HK-2 (cell line): ENCODE measurements at regions not wholly inside any gene's neighbourhood (a gene's known extent, or its start where the extent isn't known, plus 50 kb on each side); places are given as distances from the start of the nearest gene placed in this dataset.

Source experiments
- DNase-seq: peaks from one replicate; pipeline ENCODE4 v3.0.0-alpha.2; 2018; ENCODE audit not compliant: unreplicated experiment

DNA sequence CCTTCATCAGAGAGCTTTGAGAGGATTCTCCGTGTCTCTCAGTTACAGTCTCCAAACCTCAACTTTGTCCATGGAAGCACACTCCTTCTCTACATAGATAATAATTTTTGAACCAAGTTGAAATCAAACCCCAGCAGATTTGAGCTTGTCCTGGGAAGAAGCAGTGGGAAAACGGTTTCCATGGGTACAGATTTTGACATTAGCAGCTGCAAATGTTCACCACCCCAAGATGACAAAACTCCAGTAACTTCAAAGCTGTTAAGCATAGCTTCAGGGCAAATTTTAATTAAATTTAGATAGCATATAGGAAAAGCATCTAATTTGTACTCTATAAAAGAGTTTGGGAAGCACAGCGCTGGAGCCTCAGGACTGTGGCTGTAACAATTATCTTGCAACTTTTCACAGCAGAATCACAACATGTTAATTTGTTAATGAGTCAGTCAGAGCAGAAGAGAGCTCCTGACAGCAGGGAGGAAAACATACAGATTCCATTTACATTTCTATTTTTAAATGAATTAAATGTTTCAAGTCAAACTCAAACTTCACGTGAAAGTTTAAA is 240.7 kb downstream of the BMP7 start:
- DNase-seq, result no peak

DNA sequence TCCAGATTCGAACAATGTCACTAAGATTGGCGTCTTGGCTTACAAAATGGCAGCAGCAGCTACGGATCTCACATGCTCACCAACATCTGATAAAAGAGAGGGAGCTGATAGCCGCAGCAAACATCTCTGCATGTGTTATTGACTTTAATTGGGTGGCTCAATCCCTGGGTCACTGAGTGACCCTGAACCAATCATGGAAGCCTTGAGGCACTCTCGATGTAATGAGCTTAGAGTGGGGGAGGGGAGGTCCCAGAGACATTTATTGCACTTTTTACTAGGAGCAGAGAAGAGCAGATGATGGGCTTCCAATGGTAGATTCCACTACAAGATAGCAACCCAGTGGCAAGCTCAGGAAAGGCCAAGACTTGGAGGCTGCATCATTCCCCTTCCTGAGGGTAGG is 238.7 kb downstream of the BMP7 start:
- DNase-seq, result no peak

DNA sequence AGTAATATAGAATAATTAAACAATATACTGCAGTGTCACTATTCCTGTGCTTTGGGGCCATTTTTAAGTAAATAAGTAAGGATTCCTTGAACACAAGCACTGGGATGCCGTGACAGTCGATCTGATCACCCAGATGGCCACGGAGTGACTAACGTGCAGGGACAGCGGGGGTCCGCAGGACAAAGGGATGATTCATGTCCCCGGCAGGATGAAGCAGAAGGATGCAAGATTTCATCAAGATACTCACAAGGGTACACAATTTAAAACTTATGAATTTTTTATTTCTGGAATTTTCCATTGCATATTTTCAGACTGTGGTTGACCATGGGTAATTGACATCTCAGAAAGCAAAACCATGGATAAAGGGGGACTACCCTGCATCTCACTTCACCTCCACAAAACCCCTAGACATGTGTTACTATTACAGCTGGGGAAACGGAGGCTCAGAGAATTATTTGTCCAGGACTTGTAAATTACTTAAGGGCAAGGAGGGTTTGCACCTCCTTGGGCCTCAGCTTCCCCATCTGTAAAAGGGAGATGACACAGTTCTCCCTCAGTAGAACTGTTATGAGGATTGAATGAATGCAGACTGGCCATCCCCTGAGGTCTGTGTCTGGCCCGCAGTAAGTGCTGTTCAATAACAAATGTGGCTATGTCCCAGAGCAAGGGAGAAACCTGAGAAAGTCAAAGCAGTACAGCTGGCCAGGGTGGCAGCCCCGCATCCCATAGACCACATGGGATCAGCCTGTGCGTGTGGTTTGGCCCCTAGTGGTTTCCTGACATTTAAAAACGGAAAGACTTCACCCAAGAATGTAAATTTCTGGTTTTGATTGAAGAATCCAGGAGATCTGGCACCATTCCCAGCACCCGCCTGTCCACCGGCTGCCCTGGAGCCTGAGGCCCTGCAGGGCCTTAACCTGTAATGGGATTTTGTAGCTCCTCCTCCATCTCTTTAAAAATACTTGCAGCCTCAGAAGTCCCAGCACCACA is 235.5 kb downstream of the BMP7 start:
- DNase-seq, result no peak

DNA sequence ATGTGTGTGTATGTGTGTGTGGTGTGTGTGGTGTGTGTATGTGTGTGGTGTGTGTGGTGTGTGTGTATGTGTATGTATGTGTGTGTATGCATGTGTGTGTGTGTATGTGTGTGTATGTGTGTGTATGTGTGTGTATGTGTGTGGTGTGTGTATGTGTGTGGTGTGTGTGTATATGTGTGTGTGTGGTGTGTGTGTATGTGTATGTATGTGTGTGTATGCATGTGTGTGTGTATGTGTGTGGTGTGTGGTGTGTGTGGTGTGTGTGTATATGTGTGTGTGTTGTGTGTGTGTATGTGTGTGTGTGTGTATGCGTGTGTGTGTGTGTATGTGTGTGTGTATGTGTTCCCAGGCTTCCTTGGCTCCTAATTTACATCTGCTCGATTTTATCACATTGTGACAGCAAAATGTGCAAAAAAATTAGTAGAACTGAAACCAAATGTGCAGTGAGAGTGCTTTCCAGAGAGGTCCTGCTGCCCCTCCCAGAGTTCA is 234.5 kb downstream of the BMP7 start:
- no peak for DNase-seq

DNA sequence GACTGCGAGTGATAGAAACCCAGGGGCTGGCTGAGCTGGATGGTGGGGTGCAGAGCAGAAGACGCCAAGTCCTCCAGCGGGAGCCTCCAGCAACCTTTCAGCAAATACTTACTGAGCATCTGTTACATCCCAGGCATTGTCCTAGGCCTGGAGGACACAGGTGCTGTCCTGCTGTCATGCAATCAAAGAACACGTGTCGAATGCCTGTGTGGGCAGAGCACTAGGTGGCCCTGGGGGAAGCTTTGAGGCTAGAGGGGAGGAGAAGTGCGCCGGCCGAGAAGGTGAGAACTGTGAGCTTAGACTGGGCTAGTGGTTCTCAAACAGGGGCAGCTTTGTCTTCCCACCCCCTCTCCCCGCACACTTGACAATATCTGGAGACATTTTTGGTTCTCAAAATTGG is 233.6 kb downstream of the BMP7 start:
- DNase-seq, result no peak

DNA sequence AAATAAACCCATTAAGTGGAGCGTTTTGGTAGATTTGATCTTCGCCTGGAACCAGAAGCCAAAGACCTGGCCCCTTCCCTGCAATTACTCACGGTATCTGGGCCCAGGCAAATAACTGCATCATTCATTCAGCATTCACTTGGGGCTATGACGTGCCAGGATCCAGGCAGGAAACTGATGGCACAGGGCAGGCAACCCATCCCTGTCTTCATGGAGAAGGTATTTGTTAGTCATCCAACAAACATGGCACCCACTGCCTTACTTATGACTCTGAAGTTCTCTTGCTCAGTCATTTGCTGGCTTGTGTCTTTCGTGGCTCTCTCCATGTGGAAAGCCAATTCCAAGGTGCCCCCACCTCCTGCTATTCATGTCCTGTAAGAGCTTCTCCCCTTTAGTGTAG is 232.4 kb downstream of the BMP7 start:
- DNase-seq, result no peak

DNA sequence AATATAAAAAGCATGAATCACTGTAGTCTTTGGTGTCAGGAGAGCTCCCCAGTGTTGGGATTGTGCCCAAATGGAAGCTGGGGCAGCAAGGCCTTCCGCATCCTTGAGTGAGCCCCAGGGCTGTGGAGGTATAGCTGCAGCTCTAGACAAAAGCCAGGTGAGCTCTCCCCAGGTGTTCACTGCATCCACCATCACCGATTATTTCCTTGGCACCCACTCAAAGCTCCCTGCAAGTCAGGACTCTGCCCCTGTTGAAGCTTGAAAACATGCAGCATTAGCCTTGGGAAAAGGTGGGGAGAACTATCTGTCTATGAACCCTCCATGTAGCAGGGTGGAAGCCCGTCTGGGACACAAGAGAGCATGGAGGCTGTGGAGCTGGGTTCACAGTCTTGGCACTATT is 228.8 kb downstream of the BMP7 start:
- no peak for DNase-seq

DNA sequence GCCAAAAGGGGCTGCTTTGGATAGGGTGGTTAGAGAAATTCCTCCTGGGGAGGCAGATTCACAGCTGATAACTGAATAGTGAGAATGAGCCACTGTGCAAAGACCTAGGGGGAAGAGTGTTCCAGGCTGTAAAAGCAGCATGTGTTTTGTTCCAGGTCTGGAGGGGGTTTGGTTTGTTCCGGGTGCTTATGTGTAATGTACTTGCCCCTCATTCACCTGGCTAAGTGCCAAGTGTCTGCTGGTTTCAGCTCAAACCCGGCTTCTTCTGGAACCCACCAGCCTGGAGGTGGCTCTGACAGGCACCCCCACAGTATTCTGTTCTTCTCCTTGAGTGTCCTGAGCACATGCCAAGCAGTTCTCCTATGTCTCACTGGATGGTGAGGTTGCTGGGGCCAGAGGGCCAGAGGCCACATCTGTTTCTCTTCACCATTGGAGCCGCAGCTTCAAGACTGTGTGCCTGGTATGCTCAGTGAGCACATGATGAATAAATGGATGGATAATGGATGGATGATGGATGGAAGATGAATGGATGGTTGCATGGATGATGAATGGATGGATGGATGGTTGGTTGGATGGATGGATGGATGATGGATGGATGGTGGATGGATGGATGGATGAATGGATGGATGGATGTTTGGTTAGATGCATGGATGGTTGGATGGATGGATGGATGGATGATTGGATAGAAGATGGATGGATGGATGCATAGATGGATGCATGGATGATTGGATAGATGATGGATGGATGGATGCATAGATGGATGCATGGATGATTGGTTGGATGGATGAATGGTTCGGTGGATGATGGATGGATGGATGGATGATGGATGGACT is 227.6 kb downstream of the BMP7 start:
- DNase-seq, result no peak

DNA sequence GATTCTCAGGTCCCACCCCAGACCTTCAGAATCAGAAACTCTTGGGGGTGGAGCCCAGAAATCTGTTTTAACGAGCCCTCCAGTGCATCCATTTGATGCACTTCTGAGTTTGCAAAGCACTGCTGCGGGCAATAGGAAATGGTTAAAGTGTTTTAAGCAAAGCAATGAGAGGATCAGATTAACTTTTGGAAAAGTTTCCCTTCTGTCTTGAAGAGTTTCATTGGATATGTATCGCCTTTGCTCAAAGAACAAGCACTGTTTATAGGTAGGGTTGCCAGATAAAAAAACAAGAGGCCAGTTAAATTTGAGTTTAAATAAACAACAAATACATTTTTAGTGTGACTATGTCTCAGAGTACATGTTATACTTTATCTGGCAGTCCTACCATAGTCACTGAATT is 226.0 kb downstream of the BMP7 start:
- no peak for DNase-seq

DNA sequence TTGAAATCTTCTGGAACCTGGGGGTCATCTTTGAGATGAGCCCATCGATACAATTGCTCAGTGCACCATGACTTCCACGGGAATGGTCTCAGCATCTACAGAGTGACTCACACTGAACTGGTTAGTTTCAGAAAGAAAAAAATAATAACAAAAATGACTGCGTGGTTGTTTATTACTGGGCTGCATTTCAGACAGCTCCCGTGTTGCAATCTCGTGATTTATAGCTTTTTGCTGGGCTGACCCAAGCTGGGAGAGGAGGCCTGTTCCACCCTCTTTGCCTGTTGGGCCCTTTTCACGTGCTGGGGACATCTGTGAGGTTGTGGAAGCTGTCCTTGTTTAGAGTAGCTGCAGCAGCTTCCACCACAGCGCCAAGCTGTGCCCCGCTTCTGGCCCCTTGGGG is 225.5 kb downstream of the BMP7 start:
- no peak for DNase-seq

DNA sequence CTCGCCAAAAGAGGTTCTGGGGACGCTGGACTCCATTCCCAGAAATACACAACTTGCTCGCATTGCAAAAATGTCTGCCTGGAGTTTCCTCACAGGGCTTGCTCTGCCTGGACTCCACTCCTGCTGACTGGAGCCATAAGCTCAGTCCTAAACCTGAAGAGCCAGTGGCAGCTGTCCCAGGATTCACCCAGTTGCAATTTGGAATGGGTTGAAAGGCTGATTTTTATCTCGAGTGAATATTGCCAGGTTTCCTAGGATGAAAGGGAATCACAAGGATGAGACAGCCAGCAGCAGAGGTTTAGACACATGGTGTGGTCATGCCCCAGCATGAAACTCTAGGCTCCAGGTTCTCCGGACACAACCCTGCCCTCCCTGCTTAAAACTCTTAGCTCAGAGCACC is 223.3 kb downstream of the BMP7 start:
- DNase-seq, result no peak

DNA sequence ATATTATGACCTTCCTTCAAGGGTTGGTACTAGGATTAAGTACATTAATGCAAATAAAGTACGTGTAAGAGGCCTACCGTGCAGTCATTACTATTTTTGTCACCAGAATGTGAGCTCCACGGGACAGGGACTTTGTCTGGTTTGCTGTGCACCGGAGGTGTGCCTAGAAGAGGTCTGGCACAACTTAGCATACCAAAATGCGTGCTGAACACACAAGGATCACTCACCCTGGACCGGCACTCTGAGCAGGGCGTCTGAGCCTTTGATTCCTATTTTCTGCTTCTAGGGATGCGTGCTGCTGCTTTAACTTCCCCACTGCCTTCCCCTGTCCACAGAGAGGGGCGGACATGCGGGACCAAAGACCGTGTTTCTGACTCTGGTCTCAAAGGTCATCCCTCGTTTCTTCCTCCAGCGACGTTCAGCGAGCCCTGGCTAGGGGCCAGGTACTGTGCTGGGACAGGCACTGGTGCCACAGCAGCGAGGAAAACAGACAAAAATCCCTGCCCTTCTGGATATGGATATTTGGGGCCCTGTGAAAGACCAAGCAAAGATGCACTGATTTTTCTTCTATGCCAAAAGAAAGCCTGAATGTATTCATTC is 222.7 kb downstream of the BMP7 start:
- DNase-seq, result no peak

DNA sequence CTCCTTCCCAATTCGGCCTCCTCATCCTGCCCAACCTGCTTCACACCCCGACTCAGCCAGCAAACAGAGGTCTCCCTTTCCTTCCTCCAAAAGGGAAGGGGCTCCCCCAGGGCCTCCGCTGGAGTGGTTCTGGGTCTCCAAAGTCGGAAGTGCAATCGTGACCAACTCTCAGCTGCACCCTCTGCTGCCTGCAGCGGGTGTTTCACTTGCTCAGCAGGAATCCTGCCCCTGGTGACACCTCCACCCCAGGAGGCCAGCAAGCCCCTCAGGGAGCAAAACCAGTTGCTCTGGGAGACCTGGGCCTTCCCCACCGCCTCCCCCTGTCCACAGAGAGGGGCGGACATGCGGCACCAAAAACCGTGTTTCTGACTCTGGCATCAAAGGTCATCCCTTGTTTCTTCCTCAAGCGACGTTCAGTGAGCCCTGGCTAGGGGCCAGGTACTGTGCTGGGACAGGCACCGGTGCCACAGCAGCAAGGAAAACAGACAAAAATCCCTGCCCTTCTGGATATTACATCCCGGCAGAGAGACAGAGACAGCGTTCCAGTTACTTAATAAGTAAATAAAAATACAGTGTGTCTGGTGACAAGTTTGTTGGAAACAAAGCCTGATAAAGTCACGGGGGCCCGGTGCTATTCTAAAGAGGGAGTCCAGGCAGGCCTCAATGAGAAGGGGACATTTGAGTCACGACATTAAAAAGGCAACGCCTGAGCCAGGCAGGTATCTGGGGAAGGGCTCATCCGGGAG is 219.0 kb downstream of the BMP7 start:
- peak; percentile 11 for DNase-seq

DNA sequence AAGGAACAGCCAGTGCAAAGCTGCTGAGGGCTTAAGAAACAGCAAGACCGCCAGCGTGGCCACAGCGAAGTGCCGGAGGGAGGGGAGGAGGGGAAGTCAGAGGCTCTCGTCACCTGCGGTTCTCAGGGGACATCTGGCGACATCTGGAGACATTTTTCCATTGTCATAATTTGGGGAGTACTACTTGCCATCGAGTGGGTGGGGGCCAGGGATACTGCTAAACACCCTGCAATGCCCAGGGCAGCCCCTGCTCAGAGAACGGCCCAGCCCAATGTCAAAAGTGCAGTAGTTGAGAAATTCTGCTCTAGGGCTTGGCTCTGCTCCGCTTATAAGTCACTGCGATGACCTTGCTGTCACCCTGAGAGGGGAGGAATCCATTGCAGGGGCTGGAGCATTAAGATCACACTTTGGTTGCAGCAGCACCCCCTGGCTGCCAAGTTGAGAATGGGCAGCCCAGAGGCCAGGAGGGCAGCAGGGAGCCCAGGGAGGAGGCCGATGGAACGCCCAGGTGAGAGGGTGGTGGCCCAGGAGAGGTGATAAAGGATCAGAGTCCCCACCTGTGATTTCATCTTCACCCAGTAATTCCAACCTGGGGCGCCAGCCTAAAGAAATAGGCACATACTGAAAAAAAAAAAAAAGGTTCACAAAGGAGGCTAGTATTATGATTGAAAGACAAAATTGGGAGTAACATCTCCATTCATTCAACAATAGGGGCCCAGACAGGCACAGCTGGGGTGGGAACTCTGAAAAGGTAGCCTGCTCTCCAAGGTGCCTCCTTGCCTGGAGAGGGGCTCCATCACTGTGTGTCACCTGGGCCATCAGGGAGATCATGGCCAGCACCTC is 218.2 kb downstream of the BMP7 start:
- DNase-seq, result peak; percentile 22

DNA sequence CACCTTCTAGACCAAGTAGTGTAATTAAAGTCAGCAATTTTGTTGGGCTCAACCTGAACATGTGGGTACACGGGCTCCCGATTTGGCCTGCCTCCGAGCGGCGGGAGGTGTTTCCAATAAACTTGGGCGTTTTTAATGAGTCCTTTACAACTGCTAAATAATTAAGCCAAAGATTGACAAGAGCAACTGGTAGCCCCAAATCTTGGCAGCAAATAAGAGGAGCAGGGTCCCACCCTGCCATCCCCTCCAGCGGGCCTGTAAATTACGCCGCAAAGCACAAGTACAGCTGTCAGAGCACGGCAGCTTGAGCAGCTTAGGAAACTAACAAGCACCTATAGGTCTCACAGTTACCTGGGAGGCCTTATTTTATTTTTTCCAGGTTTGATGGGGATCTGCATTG is 217.1 kb downstream of the BMP7 start:
- DNase-seq, result no peak

DNA sequence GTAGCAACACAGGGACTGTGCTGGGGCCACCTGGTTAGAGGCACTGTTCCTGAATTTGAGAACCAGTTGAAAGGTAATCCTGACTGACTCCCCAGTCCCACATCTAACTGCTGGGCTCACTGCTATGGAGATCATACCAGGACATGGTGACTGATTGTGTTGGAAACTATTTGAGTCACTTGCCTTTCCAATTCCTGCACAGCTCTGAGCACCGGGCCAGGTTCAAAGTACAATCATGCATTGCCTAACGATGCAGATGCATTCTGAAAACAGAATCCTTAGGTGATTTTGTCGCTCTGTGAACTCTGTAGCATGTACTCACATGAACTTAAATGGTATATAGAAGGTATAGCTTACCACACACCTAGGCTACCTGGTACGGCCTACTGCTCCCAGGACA is 215.3 kb downstream of the BMP7 start:
- no peak for DNase-seq

DNA sequence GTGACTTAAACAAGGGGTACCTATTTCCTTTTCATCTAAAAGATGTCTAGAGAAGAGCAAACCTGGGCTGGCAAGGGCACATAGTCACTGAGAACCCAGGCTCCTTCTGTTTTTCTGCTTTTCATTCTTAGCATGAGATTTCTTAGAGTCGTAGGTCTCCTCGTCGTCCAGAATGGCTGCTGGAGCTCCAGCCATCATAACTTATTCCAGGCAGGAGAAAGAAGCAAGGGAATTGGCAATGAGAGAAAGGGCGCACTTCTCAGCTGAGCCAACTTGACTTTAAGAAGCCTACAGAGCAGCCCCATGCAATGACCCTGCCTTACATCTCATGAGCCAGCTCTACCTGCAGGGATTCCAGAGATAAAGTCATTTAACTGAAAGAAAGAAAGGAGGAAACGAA is 213.4 kb downstream of the BMP7 start:
- DNase-seq, result no peak

DNA sequence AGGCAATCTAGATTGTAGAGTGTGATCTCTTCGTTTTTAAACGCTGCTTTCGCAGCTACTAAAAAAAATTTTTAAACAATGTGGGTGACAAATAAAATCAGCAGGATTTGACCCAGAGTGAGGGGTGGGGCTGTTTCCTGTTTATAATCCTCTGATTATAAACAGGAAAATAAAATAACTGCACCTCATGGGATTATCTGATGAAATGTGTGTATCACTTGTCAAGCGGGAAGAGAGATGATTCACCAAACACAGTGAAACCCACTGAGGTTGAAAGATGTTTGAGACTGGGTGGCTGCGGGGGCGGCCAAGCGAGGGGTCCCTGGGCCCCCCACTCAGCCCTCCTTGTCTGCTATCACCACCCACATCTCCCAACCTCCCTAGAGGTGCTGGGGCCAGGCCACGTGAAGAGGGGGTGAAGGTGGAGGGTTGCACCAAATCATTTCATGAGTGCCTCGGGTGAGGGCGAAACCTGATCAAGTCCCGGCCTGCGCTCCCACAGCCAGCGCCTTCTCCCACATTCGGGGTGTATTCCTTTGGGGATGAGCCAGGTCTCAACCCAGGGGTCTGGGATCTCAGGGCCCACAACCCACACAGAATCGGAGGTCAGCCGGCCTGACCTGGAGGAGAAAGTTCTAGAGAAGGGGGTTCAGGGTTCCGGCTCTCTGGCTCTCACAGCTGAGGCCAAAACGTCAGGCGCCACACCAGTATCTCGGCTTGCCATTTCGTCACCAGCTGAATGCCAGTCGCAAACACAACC is 212.5 kb downstream of the BMP7 start:
- no peak for DNase-seq

DNA sequence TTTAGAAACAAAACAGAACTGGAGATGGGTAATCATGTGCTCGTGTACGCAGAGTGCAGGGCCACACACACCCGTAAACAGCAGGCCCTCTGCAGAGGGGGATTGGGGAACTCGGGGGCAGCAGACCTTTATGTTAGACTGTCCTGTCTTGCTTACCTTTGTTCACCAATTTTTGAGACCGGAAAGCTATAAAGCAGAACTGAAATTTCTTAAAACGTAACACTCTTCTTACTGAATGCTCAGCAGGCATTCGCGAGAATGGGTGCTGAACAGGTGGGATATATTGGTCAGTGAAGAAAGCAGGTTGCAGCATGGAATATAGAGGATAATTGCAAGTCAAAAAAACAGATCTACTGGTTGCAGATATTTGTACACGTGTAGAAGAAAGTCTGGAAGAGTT is 211.1 kb downstream of the BMP7 start:
- DNase-seq, result no peak

DNA sequence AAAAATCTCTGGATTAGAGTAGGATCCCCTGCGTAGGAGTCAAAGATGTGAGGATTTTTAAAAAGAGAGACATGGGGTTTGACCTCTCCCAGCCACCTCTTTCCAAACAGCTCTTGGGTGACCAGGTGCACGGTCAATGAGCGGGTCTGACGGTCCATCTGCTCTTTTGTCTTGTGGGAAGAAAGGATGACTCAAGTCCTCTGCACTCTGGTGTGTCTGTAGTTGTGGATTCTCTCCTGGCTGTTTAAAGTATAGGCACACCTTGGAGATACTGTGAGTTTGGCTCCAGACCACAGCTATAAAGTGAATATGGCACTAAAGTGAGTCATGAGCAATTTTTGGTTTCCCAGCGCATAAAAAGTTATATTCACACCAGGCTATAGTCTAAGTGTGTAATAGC is 209.8 kb downstream of the BMP7 start:
- no peak for DNase-seq
